Occipital lobe (tissue), 1 donor: ENCODE measurements at regions not wholly inside any gene's neighbourhood (a gene's known extent, or its start where the extent isn't known, plus 50 kb on each side); places are given as distances from the start of the nearest gene placed in this dataset.

Experiments used
- DNase-seq: peaks from one replicate; lab custom pipeline; 2025; lab: John Stamatoyannopoulos, UW

DNA sequence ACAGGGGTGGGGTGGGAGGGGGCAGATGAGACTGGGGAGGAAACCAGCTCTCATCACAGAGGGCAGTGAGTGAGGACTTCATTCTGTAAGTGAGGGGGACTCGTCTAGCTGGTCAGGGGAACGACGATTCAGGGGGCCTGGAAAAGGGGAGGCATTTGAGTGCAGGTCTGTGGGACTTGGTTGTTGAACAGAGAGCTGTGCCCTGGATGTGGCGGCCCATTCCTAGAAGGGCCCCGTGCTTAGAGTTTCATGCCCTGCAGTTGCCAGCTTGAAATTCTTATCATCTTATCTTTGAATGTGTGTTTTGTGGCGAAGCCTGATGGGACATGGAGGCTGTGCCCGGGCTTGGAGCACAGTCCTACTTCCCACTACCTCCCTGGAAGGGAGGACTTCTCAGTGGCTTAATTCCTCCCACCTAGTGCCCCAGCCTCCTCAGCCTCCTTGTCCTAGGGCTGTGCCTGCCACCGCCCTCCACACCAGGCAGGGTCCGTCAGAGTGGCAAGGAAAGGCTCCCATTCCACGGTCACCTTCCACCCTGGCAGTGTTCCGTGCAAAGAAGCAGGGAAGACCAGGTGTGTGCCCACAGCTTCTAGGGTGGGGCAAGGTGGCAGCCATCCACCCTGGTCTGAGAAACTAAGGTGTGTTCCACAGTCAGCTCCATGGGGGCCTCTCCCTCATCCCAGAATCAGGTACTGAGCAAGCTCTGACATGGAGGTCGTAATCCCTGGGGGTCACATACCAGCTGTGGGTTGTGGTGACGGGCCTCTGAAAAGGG, 59.7 kb upstream of the LMO1 start:
- DNase-seq = no peak

- no peak for DNase-seq
These were observed 58.2 kb upstream of the LMO1 start for GRCh38 chr11:8321876-8322275.

- no peak for DNase-seq
These were observed 56.4 kb upstream of the LMO1 start for GRCh38 chr11:8320076-8320475.

DNA sequence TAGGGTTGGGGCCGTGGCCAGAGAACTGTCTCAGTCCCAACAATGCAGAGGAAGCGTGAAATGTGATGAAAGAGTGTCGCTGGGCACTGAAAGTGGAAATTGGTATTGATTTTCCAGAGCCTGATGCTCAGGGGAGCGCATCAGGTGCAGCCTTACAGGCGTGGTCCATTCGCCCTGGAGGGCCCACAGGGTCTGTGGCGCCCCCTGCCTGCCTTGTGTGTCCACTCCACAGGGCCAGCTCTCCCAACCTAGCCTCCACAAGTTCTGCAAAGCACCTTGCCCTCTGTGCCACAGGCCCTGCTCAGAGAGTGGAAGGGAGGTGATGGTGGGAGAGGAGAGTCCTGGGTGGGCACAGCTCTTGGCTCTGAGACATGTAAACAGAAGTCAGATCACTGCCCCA, 54.9 kb upstream of the LMO1 start:
- no peak for DNase-seq

- DNase-seq = no peak
These were observed 53.5 kb upstream of the LMO1 start for GRCh38 chr11:8317159-8317558.

DNA sequence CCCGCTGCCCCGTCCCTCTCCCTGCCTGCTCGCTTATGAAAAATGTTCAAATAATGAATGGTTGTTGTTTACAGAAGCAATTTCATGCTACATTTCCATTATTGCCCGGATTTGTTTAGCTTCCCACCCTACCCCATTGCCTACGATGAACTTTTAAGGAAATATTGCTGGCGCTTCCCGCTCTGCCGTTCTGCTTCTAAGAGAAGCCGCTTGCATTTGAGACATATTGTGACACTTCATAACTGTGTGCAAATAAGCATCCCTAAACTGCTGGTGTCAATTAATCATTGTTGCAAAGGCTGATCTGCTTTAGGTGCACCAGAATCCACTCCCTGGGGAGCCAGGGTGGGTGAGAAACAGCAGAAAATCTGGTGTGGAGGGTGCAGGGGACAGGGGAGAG, 52.3 kb upstream of the LMO1 start:
- no peak for DNase-seq

DNA sequence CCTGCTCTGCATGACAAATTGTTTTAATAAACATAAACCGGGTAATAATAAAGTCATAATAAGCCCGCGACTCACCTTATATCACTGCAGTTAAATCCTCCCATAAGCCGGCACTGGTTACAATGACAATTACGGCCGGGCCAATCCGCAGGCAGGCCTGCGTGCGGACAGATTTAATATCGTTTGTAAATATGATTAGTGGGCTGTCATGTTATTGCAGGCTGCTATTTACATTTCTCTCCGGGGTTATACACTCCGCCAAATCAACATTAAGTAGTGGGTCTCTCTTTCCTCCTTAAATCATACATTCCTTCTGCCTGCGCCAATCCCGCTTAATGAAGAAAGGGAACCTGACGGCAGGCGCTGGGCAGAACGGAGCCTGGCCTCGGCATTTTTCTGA, 51.8 kb upstream of the LMO1 start:
- no peak for DNase-seq

GRCh38 chr11:8314916-8315315, 51.2 kb upstream of the LMO1 start:
- no peak for DNase-seq

DNA sequence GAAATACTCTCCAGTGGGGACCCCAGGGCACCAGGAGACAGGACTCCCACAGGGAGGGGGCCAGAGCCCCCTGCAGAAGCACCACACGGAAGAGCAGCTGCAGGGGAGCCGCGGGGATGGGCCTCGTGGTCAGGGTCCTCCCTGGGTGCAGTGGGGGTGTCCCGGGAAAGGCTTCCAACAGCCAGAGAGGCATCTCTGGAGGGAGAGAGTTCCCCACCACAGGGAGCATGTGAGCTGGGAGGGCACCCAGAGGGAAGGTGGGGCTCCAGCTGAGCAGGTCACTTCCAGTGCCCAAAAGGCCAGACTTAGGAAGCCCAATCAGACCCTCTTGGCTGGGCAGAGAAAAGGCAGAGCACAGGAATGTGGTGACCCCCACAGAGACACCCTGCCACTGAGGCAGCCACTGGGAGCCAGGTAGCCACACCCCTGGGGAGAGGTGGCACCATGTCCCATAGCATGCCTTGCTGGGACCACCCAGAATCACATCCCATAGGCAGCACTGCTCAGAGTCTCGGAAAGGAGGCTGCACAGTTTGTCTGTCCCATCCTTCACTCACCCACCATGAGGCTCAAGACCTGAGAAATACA, 49.9 kb upstream of the LMO1 start:
- DNase-seq = no peak
